Left forelimb (tissue), 1 donor: ENCODE measurements at regions not wholly inside any gene's neighbourhood (a gene's known extent, or its start where the extent isn't known, plus 50 kb on each side); places are given as distances from the start of the nearest gene placed in this dataset.

Experiments used
- DNase-seq: peaks from one replicate; pipeline ENCODE4 v3.0.0-alpha.2; 2018; ENCODE audit warnings: low spot score

GRCh38 chr5:68431186-68431585 is 215.6 kb downstream of the PIK3R1 start:
- no peak for DNase-seq

- no peak for DNase-seq
Measured at GRCh38 chr5:68431601-68432337, 216.2 kb downstream of the PIK3R1 start.

- no peak for DNase-seq
Measured at GRCh38 chr5:68432682-68433081, 217.1 kb downstream of the PIK3R1 start.

- no peak for DNase-seq
Measured at GRCh38 chr5:68433526-68433922, 218.0 kb downstream of the PIK3R1 start.

GRCh38 chr5:68433923-68434879 is 218.6 kb downstream of the PIK3R1 start:
- DNase-seq = no peak

GRCh38 chr5:68435611-68436010 is 220.1 kb downstream of the PIK3R1 start:
- no peak for DNase-seq

- no peak for DNase-seq
Measured at GRCh38 chr5:68436686-68437520, 221.3 kb downstream of the PIK3R1 start.

GRCh38 chr5:68438876-68439275 is 223.3 kb downstream of the PIK3R1 start:
- DNase-seq = no peak

GRCh38 chr5:68440245-68440644 is 224.7 kb downstream of the PIK3R1 start:
- DNase-seq = no peak

- DNase-seq = no peak
Measured at GRCh38 chr5:68440651-68441050, 225.1 kb downstream of the PIK3R1 start.

- DNase-seq = no peak
Measured at GRCh38 chr5:68441309-68442073, 225.9 kb downstream of the PIK3R1 start.

GRCh38 chr5:68443091-68443490 is 227.5 kb downstream of the PIK3R1 start:
- DNase-seq = no peak

- no peak for DNase-seq
Measured at GRCh38 chr5:68444048-68444447, 228.5 kb downstream of the PIK3R1 start.

- DNase-seq = no peak
Measured at GRCh38 chr5:68444833-68445232, 229.3 kb downstream of the PIK3R1 start.

GRCh38 chr5:68445257-68446069 is 229.9 kb downstream of the PIK3R1 start:
- no peak for DNase-seq

GRCh38 chr5:68446070-68446357 is 230.5 kb downstream of the PIK3R1 start:
- no peak for DNase-seq

- no peak for DNase-seq
Measured at GRCh38 chr5:68446487-68446894, 230.9 kb downstream of the PIK3R1 start.

GRCh38 chr5:68447136-68447929 is 231.8 kb downstream of the PIK3R1 start:
- no peak for DNase-seq

- DNase-seq = no peak
Measured at GRCh38 chr5:68449380-68449779, 233.8 kb downstream of the PIK3R1 start.
